Suprapubic skin (tissue), 4 donors: ENCODE measurements at regions not wholly inside any gene's neighbourhood (a gene's known extent, or its start where the extent isn't known, plus 50 kb on each side); places are given as distances from the start of the nearest gene placed in this dataset.

ENCODE experiments used
- DNase-seq, 2 donors: peaks; one replicate each; pipeline ENCODE4 v3.0.0-alpha.2; 2019; ENCODE audit warnings: low spot score in 2 of 2
- H3K27ac ChIP-seq: fragments of 200-600 bp; sonication (generic); one replicate; pipeline ENCODE4 v1.5.1; 2019
- H3K27me3 ChIP-seq: fragments of 200-600 bp; sonication (generic); one replicate; pipeline ENCODE4 v1.5.1; 2019
- H3K36me3 ChIP-seq: fragments of 200-600 bp; sonication (generic); one replicate; pipeline ENCODE4 v1.5.1; 2019
- H3K4me1 ChIP-seq: fragments of 200-600 bp; sonication (generic); one replicate; pipeline ENCODE4 v1.5.1; 2019
- H3K4me3 ChIP-seq: fragments of 200-600 bp; sonication (generic); one replicate; pipeline ENCODE4 v1.5.1; 2019; ENCODE audit warnings: mild to moderate bottlenecking
- H3K9me3 ChIP-seq: fragments of 200-600 bp; sonication (generic); one replicate; pipeline ENCODE4 v1.5.1; 2019
- EP300 ChIP-seq: sonication (generic); formaldehyde crosslinking; IDR thresholded peaks from one replicate; pipeline ENCODE4 v1.6.1; 2017; ENCODE audit warnings: antibody characterized with exemption
- POLR2A ChIP-seq, 2 donors: fragments of 450-650 bp; IDR thresholded peaks; one replicate each; pipeline ENCODE4 v1.6.1; 2017; ENCODE audit warnings: antibody characterized with exemption in 2 of 2, mild to moderate bottlenecking in 2 of 2, moderate library complexity in 2 of 2
- POLR2AphosphoS5 ChIP-seq, 3 donors: sonication (generic); formaldehyde crosslinking; IDR thresholded peaks; one replicate each; pipeline ENCODE4 v1.6.1; 2017; ENCODE audit warnings: antibody characterized with exemption in 3 of 3
- WGBS: methylation state at CpG from one replicate; pipeline ENCODE4 v1.1.5; 2018; 5-methylcytosine and 5-hydroxymethylcytosine counted together
- TF ChIP-seq, protein P1 (sequence below), 2 donors: fragments of 200-600 bp in 1 of 2; fragments of 450-650 bp in 1 of 2; sonication (generic) in 1 of 2; IDR thresholded peaks; one replicate each; pipeline ENCODE4 v1.5.1; 2016 to 2019; ENCODE audit warnings: antibody characterized with exemption in 2 of 2, mild to moderate bottlenecking in 1 of 2, moderate library complexity in 1 of 2

DNA sequence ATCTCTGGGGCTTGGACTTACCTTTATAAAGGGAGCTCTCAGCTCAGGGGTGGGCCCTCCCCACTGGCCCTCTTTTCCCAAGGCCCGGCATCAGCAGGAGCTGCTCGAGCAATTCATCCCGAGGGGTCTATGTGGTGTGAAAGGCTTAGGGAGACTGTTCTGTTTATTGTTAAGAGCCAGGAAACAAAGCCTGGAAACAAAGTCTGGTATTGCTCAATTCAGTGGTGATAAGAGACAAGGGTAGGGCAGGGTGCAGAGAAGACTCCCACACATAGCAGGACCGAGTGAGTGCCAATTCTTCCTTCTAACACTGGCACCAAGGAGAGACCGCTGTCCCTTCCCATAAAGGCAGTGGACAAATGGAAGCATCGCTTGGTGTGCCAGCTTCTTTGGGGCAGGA lies 750.7 kb downstream of the KCNJ18 start:
- Histone ChIP-seq H3K27me3 (no peaks in the 10 kb centered on the region), H3K36me3 (no peaks in the 10 kb centered on the region), H3K4me1 (no peaks in the 10 kb centered on the region), H3K4me3 (no peak overlapping the region), H3K9me3 (no peaks in the 10 kb centered on the region), H3K27ac (no peak overlapping the region)
- no peak for DNase-seq
- TF ChIP-seq POLR2A (IDR thresholded peaks at IDR 0.05) (no peak), EP300 (no peak), POLR2AphosphoS5 (IDR thresholded peaks at IDR 0.05) (no peak)
- TF ChIP-seq, protein P1, sequence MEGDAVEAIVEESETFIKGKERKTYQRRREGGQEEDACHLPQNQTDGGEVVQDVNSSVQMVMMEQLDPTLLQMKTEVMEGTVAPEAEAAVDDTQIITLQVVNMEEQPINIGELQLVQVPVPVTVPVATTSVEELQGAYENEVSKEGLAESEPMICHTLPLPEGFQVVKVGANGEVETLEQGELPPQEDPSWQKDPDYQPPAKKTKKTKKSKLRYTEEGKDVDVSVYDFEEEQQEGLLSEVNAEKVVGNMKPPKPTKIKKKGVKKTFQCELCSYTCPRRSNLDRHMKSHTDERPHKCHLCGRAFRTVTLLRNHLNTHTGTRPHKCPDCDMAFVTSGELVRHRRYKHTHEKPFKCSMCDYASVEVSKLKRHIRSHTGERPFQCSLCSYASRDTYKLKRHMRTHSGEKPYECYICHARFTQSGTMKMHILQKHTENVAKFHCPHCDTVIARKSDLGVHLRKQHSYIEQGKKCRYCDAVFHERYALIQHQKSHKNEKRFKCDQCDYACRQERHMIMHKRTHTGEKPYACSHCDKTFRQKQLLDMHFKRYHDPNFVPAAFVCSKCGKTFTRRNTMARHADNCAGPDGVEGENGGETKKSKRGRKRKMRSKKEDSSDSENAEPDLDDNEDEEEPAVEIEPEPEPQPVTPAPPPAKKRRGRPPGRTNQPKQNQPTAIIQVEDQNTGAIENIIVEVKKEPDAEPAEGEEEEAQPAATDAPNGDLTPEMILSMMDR (IDR thresholded peaks at IDR 0.05) = no peak
- WGBS = 78% methylated on average over 6 of the region's 6 CpGs

GRCh38 chr17:22453181-22453580 lies 760.9 kb downstream of the KCNJ18 start:
- Histone ChIP-seq H3K9me3 (peaks cover 4% of the 10 kb centered on the region), H3K27ac (no peak overlapping the region), H3K27me3 (no peaks in the 10 kb centered on the region), H3K4me3 (no peak overlapping the region), H3K4me1 (no peaks in the 10 kb centered on the region), H3K36me3 (no peaks in the 10 kb centered on the region)
- WGBS = 91% methylated on average over 19 of the region's 19 CpGs
- TF ChIP-seq EP300 (no peak), POLR2AphosphoS5 (IDR thresholded peaks at IDR 0.05) (no peak), POLR2A (IDR thresholded peaks at IDR 0.05) (no peak)
- TF ChIP-seq, protein P1 (IDR thresholded peaks at IDR 0.05) = no peak
- DNase-seq = peak in 1 of 2 donors; percentile 63

DNA sequence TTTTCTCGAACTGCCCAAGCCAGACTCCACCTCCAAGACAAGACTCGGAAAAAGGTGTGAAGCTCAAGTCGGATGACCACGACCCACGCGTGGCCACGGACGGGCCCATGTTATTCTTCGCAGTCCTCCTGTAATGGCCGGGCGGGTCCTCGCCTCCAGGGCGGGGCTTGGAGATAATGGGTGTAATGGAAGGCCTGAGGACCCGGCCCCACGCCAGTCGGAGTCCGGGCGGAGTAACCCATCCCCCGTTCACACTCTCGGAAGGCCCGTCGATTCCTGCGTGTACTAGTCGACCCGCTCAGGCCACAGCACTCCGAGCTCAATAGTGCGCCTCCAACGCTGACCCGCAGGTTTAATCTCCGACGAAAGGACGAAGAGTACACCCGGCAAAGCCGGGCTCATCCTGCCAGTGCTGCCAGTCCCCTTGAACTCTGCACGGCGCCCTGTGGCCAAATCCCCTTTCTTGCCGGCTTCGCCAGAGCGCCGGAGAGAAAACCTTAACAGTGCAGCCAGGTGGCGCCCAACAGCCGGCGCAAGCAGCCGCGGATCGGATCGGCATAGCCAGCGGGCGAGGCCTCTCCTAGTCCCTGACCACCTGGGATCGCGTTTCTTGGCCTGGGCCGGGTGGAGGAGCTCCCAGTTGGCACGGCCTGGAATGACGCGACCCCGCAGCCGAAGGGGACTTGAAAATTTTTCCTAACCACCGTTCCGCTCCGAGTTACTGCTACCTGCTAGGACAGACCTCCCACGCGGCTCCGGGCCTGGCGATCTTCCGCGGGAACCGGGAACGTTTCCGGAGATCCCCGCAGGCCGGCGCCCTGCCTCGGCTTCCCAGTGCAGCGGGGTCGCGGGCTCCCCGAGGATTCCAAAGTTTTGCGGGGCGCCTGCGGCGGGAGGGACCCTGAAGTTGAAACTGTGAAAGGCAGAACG lies 762.0 kb downstream of the KCNJ18 start:
- no peaks in the 10 kb centered on the region for H3K4me1 ChIP-seq
- TF ChIP-seq, protein P1 (IDR thresholded peaks at IDR 0.05) = no peak
- TF ChIP-seq POLR2AphosphoS5 (IDR thresholded peaks at IDR 0.05) (no peak), POLR2A (IDR thresholded peaks at IDR 0.05) (no peak), EP300 (no peak)
- peak in 1 of 2 donors; percentile 77 for DNase-seq

DNA sequence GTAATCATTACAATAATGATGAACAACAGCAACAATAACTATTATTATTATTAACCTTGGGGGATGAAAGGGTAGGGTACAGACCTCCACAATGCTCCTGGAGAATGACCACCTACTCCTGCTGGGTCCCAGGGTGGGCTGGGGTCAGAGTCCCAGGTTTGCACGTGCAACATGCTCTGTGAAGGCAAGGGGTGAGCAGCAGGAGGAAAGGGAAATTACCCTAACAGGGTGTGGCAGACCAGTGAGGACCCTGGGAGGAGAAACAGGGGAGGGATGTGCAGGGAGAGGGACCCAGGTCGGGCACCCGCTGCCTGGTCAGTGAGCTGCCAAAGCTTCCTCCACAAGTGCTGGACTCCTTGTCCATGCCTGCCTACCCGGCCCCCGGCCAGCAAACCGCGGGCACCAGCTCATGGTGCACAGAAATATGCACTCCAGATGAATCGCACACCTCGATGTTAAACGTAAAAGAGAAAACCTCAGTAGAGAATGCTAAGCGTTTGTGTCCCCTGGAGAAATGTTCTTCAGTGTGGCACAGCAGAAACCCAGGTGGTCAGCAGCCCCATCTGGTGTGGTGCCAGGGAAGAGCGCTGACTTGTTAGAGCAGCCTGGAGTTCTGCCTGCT lies 767.1 kb downstream of the KCNJ18 start:
- H3K9me3 ChIP-seq = peaks cover 20% of the 10 kb centered on the region
- H3K36me3 ChIP-seq = no peaks in the 10 kb centered on the region
- no peaks in the 10 kb centered on the region for H3K27me3 ChIP-seq
- no peak for DNase-seq
- TF ChIP-seq POLR2AphosphoS5 (IDR thresholded peaks at IDR 0.05) (no peak), EP300 (no peak), POLR2A (IDR thresholded peaks at IDR 0.05) (no peak)
- TF ChIP-seq, protein P1 (IDR thresholded peaks at IDR 0.05) = no peak
- no peaks in the 10 kb centered on the region for H3K4me1 ChIP-seq
- H3K27ac ChIP-seq = no peak overlapping the region
- WGBS = 84% methylated on average over 12 of the region's 12 CpGs
- no peak overlapping the region for H3K4me3 ChIP-seq

More for the DNA sequence above, 762.0 kb downstream of the KCNJ18 start:
- no peaks in the 10 kb centered on the region for H3K36me3 ChIP-seq
- no peaks in the 10 kb centered on the region for H3K27me3 ChIP-seq
- 73% methylated on average over 82 of the region's 82 CpGs for WGBS
- no peak overlapping the region for H3K27ac ChIP-seq
- H3K9me3 ChIP-seq = peaks cover 10% of the 10 kb centered on the region
- no peak overlapping the region for H3K4me3 ChIP-seq

DNA sequence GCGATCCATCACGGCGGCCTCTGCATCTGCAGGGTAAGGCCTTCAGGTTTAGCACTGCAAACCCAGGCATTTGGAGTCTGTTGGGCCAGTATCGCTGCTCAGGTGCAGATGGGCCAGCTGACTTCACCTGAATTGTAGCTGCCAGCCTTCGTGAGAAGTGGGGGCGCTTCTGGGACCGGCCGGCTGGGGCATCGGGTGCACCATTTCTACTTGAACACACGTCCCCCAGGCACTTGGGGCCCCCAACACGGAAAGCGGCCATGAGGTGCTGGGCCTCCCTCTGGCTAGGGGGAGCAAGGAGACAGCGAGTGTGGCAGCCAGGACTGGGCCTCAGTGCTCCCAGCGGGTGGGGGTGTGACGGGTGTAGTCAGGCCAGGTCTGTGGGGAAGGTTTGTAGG lies 767.6 kb downstream of the KCNJ18 start:
- Histone ChIP-seq H3K4me3 (no peak overlapping the region), H3K9me3 (peaks cover 20% of the 10 kb centered on the region), H3K27me3 (no peaks in the 10 kb centered on the region), H3K27ac (no peak overlapping the region), H3K36me3 (no peaks in the 10 kb centered on the region), H3K4me1 (no peaks in the 10 kb centered on the region)
- WGBS = 82% methylated on average over 6 of the region's 15 CpGs
- no peak for TF ChIP-seq POLR2AphosphoS5 (IDR thresholded peaks at IDR 0.05)
- no peak for TF ChIP-seq POLR2A (IDR thresholded peaks at IDR 0.05)
- TF ChIP-seq, protein P1 (IDR thresholded peaks at IDR 0.05) = no peak
- TF ChIP-seq EP300 = no peak
- no peak for DNase-seq
